ENCODE measurements at regions not wholly inside any gene's neighbourhood (a gene's known extent, or its start where the extent isn't known, plus 50 kb on each side); places are given as distances from the start of the nearest gene placed in this dataset.
"Not testable (repeated sequence)": the region's sequence is repeated elsewhere in the genome, so short reads cannot be mapped to it uniquely, and the experiment has no call there.

- Histone ChIP-seq H3K4me3 (no peak overlapping the region), H3K27me3 (no peaks in the 10 kb centered on the region), H3K27ac (no peak overlapping the region), H3K9me3 (no peaks in the 10 kb centered on the region), H3K4me1 (no peaks in the 10 kb centered on the region), H3K36me3 (peaks cover 0 to 22% of the 10 kb centered on the region in 2 donors)
- ATAC-seq, result no peak
- intact Hi-C loops (cut with DNase I), result no loop called here
- TF ChIP-seq, protein P1, sequence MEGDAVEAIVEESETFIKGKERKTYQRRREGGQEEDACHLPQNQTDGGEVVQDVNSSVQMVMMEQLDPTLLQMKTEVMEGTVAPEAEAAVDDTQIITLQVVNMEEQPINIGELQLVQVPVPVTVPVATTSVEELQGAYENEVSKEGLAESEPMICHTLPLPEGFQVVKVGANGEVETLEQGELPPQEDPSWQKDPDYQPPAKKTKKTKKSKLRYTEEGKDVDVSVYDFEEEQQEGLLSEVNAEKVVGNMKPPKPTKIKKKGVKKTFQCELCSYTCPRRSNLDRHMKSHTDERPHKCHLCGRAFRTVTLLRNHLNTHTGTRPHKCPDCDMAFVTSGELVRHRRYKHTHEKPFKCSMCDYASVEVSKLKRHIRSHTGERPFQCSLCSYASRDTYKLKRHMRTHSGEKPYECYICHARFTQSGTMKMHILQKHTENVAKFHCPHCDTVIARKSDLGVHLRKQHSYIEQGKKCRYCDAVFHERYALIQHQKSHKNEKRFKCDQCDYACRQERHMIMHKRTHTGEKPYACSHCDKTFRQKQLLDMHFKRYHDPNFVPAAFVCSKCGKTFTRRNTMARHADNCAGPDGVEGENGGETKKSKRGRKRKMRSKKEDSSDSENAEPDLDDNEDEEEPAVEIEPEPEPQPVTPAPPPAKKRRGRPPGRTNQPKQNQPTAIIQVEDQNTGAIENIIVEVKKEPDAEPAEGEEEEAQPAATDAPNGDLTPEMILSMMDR (IDR thresholded peaks at IDR 0.05), result no peak
- no peak for DNase-seq
Observed at GRCh38 chr14:35174342-35174741, 52.0 kb downstream of the PRORP start.

DNA sequence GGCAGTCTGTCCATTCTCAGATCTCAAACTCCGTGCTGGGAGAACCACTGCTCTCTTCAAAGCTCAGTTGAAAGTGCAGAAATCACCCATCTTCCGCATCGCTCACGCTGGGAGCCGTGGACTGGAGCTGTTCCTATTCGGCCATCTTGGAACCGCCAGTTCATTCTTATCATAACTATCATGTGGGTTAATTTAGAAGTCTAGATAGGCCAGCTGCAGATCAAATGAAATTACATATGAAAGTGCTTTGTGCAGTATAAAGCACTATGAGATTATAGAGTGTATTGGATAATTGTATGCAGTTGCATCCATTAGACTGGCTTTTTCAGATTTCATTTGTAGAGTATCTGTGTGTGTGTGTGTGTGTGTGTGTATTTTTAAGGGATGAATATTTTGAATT, 57.8 kb downstream of the PRORP start:
- TF ChIP-seq, protein P1 (IDR thresholded peaks at IDR 0.05), result no peak
- no peak overlapping the region for H3K27ac ChIP-seq
- intact Hi-C loops (cut with DNase I), result no loop called here

GRCh38 chr14:35184891-35185290, 62.5 kb downstream of the PRORP start:
- intact Hi-C loops (cut with DNase I); H3K4me3 ChIP-seq; DNase-seq; H3K9me3 ChIP-seq; ATAC-seq; H3K27ac ChIP-seq; H3K27me3 ChIP-seq; H3K4me1 ChIP-seq: not testable (repeated sequence)
- H3K36me3 ChIP-seq, result peaks cover 0 to 21% of the 10 kb centered on the region in 2 donors

More for the DNA sequence above, 57.8 kb downstream of the PRORP start:
- no peaks in the 10 kb centered on the region for H3K9me3 ChIP-seq
- no peak for DNase-seq
- no peaks in the 10 kb centered on the region for H3K4me1 ChIP-seq
- ATAC-seq, result no peak
- no peaks in the 10 kb centered on the region for H3K27me3 ChIP-seq
- H3K4me3 ChIP-seq, result no peak overlapping the region
- H3K36me3 ChIP-seq, result peaks cover 0 to 21% of the 10 kb centered on the region in 2 donors

DNA sequence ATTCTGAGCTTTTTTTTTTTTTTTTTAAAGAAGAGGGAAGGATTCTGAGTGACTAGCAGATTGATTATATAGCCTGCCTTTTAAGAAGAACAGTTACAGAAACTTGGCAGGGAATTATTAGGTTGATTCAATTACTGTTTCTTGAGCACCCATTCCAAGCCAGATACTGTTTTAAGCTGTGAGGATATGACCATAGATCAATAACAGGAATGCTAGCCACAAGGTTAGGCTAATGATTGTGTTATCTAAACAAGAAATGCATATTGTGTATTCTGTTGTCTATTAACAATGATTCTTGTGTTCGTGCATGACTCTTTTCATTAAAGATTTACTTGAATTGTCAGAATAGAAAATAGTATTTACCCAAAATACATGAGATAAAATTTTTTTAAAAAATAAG, 67.1 kb downstream of the PRORP start:
- Histone ChIP-seq H3K4me1 (no peaks in the 10 kb centered on the region), H3K27me3 (no peaks in the 10 kb centered on the region), H3K4me3 (no peak overlapping the region), H3K9me3 (no peaks in the 10 kb centered on the region), H3K27ac (no peak overlapping the region), H3K36me3 (peaks cover 0 to 12% of the 10 kb centered on the region in 2 donors)
- TF ChIP-seq, protein P1 (IDR thresholded peaks at IDR 0.05), result no peak
- intact Hi-C loops (cut with DNase I), result no loop called here
- DNase-seq (no peak), ATAC-seq (no peak)

DNA sequence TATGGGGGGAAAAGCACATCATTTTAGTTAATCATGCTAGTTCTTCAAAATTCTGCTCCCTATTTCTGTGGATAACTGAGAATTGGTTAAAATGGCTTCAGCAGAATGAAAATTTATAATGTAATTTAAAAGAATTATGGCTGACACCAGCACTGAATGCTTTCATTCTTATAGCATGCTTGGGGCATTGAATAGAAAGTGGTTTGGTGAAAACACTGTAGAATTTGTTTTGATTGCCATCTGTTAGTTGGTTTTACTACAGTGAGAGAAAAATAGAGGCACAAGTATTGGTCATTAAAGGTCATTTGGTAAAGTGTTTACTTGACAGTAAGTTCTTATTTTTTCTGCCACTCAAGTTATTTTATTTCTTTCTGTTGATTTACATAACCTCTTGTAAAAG, 70.8 kb downstream of the PRORP start:
- peaks cover 0 to 12% of the 10 kb centered on the region in 2 donors for H3K36me3 ChIP-seq
- no peak overlapping the region for H3K4me3 ChIP-seq
- intact Hi-C loops (cut with DNase I), result no loop called here
- peaks cover 0 to 13% of the 10 kb centered on the region in 2 donors for H3K4me1 ChIP-seq
- no peak overlapping the region for H3K27ac ChIP-seq
- TF ChIP-seq, protein P1 (IDR thresholded peaks at IDR 0.05), result no peak
- ATAC-seq (no peak), DNase-seq (no peak)
- H3K27me3 ChIP-seq, result no peaks in the 10 kb centered on the region
- no peaks in the 10 kb centered on the region for H3K9me3 ChIP-seq

DNA sequence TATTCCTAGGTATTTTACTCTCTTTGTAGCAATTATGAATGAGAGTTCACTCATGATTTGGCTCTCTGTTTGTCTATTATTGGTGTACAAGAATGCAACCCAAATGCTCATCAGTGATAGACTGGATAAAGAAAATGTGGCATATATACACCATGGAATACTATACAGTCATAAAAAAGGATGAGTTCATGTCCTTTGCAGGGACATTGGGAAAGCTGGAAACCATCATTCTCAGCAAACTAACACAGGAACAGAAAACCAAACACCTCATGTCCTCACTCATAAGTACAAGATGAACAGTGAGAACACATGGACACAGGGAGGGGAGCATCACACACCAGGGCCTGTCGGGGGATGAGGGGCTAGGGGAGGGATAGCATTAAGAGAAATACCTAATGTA, 71.8 kb downstream of the PRORP start:
- intact Hi-C loops (cut with DNase I); ATAC-seq: not testable (repeated sequence)

More for the DNA sequence above, 71.8 kb downstream of the PRORP start:
- H3K4me3 ChIP-seq, H3K9me3 ChIP-seq, H3K27me3 ChIP-seq, H3K27ac ChIP-seq, DNase-seq: not testable (repeated sequence)
- Histone ChIP-seq H3K4me1 (peaks cover 0 to 13% of the 10 kb centered on the region in 2 donors), H3K36me3 (peaks cover 0 to 12% of the 10 kb centered on the region in 2 donors)
